Hematopoietic multipotent progenitor cell treated with erythropoietin and hydrocortisone succinate and interleukin-3 and kit ligand, for 6 days (in vitro differentiated cells): ENCODE measurements at regions not wholly inside any gene's neighbourhood (a gene's known extent, or its start where the extent isn't known, plus 50 kb on each side); places are given as distances from the start of the nearest gene placed in this dataset.

Source experiments
- DNase-seq: peaks from one replicate; pipeline ENCODE4 v3.0.0-alpha.2; 2015

GRCh38 chr10:131585761-131586160, 274.2 kb upstream of the TCERG1L start:
- no peak for DNase-seq

GRCh38 chr10:131586958-131587357, 275.4 kb upstream of the TCERG1L start:
- DNase-seq: no peak

GRCh38 chr10:131587976-131588680, 276.6 kb upstream of the TCERG1L start:
- DNase-seq: no peak

- no peak for DNase-seq
Measured at GRCh38 chr10:131588704-131589220, 277.2 kb upstream of the TCERG1L start.

GRCh38 chr10:131590567-131590966, 279.0 kb upstream of the TCERG1L start:
- no peak for DNase-seq

DNA sequence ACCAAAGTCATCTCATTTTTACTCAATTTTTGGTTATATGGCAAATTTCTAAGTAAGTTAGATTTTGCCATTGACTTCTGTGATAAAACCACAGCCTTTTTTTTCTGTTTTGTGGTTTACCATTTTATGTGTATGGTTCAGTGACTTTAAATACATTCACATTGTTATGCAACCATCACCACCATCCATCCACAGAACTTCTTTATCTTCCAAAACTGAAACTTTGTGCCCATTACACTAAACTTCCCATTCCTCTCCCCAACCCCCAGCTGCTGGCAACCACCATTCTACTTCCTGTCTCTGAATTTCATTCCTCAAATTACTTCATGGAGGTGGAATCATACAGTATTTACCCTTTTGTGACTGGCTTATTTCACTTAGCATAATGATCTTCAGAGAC, 280.4 kb upstream of the TCERG1L start:
- DNase-seq: peak; percentile 1

DNA sequence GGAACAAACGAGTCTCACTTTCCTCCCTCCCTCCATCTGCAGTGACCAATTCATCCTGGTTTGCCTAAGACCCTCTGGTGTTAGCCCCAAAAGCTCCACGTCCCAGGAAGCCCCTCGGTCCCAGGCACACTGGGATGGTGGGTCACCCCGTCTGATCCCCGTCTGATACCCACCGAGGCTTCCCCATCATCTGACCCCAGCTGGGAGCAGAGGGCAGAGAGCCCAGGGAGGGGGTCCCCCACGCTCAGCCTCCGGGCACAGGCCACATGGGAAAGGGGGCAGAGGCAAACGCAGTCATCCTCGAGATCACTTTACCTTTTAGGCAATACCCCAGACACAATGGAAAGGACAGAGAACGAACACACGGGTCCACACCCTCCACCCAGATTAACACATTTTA, 291.6 kb upstream of the PPP2R2D start:
- DNase-seq: no peak

- DNase-seq: no peak
Measured at GRCh38 chr10:131615150-131615549, 285.7 kb upstream of the PPP2R2D start.

GRCh38 chr10:131616040-131616439, 284.8 kb upstream of the PPP2R2D start:
- no peak for DNase-seq

DNA sequence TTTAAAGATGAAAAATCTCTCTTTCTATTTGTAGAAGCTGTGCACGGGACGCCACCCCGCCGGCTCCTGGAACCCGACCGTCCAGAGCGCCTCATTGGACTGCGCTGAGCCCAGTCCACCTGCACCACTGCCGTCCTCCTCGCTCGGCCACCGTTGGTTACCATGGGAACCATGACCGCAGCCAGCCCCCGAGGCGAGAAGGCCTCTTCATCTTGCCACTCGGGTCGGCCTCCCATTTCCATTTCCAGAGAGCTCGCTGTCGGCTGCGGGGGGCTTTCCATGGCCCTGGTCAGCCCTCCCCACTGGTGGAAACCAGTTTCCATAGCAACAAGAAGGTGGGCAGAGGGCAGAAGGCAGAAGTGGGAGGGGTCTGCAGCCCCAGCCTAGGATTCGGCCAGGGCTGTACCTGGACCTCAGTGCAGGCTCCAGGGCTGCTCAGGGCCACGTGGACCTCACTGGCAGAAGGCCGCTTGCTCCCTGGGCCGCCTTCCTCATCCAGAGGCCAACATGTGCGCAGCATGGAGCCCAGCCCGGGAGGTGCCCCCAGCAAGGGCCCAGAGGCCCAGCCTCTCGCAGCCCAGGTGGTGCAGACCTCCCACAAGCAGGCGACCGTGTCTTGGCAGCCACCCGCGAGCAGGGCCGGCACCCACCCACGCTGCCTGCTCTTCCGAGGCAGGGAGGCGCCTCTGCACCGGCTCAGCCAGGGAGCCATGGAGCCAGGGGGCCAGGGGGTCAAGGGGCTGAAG, 283.5 kb upstream of the PPP2R2D start:
- no peak for DNase-seq

DNA sequence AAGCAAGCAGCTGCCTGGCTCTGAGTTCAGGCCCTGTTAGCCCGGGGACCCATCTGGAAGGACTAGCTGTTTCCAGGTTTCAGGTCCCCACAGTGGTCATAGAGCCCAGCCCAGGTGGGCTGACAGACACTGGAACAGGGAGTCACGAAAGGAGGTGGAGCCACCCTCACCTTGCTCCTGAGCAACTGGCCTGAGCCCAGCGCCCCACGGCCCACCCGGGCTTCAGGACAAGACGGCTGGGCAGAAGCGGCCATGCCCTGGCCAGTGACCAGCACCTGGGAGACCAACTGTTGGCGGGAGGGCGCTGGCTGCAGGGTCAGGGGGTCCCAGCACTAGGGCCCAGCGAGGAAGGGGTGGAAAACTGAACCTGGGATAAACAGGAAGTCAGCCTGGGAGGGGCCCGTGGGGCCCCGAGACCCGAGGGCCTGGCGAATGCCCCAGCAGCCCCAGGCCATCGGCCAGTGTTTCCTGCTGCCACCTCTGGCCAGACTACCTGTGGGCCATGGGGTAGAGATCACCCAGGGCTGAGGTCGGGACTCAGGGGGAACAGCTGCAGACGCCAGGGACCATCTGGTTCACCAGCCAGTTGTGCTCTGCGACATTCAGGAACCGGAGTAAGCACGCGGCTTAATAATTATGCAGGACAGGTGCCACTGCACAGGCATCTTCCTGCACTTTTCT, 282.1 kb upstream of the PPP2R2D start:
- no peak for DNase-seq

- no peak for DNase-seq
Measured at GRCh38 chr10:131620314-131620713, 280.5 kb upstream of the PPP2R2D start.

- no peak for DNase-seq
Measured at GRCh38 chr10:131620904-131621303, 279.9 kb upstream of the PPP2R2D start.

- DNase-seq: no peak
Measured at GRCh38 chr10:131621784-131622624, 278.8 kb upstream of the PPP2R2D start.

DNA sequence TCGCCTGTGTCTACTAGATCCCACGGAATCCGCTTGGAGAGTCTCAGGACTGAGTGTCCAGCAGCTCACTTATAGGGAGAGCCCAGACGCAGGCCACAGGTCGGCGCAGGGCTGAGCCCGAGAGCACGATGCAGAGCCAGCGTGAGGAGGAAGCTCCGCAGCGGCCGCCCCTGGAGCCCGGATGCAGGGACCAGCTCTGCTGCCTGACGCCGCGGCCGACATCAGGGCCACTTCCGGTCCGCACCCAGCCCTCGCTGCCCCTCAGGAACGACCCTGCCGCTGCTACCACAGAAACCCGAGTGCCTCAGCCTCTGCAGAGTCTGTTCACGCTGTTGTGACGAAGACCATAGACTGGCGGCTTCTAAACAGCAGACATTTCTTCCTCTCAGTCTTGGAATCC, 275.8 kb upstream of the PPP2R2D start:
- no peak for DNase-seq

- DNase-seq: no peak
Measured at GRCh38 chr10:131626274-131626673, 274.5 kb upstream of the PPP2R2D start.

- DNase-seq: no peak
Measured at GRCh38 chr10:131629026-131629770, 271.6 kb upstream of the PPP2R2D start.

DNA sequence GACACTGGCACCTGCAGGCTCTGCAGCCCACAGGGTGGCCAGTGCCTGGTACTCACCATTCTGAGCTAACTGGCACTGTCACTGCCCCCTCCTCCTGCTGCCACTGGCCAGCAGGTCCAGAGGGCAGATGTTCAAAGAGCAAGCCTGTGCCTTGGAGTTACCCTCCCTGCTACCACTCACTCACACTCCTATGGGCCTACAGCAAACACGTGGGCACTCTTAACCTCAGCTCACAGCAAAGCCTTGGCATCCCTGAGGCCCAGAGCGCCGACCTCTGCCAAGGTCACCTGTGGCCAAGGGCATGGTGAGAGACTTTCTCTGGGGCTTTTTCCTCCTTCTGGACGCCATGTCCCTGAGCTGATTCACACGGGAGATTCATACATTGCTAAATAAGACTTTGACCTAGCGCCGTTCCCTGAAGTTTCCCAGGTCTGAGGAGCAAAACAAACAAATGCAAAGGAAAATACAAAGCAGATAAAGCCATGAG, 270.0 kb upstream of the PPP2R2D start:
- no peak for DNase-seq

DNA sequence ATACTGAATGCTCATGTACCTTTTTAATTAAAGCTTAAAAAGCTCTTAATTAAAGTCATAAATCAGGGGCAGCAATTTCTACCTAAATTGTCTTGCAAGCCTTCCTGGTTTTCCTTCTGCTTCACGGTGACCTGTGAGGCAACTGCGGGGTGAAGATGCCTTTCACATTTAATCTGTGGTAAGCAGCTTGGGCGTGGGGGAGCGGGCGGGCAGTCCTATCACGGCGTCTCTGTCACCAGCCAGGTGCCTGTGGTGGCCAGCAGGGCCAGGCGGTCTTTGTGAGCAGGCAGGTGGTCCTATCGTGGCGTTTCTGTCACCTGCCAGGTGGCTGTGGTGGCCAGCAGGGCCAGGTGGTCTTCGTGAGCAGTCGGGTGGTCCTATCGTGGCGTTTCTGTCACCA, 269.2 kb upstream of the PPP2R2D start:
- DNase-seq: no peak

DNA sequence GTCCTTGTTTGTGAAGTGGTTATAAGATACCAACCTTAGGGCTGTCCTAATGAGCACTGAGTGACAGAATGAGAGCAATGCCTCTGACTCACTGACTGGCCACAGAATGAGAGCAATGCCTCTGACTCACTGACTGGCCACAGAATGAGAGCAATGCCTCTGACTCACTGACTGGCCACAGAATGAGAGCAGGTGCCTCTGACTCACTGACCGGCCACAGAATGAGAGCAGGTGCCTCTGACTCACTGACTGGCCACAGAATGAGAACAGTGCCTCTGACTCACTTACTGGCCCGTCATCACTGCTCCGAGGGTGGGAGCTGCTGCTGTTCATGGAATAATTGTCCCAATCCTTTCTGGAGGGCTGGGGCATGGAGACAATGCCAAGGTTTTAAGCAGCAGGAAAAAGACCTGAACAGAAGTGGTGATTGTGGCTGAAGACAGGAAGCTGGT, 265.2 kb upstream of the PPP2R2D start:
- DNase-seq: no peak

GRCh38 chr10:131636116-131636515, 264.7 kb upstream of the PPP2R2D start:
- no peak for DNase-seq
